Vagina (tissue), 2 donors: ENCODE measurements at regions not wholly inside any gene's neighbourhood (a gene's known extent, or its start where the extent isn't known, plus 50 kb on each side); places are given as distances from the start of the nearest gene placed in this dataset.

Experiments used
- POLR2A ChIP-seq, 2 donors: fragments of 450-650 bp; IDR thresholded peaks; one replicate each; pipeline ENCODE4 v1.6.1; 2017; ENCODE audit warnings: antibody characterized with exemption in 2 of 2, mild to moderate bottlenecking in 2 of 2, moderate library complexity in 2 of 2
- POLR2AphosphoS5 ChIP-seq, 2 donors: sonication (generic); formaldehyde crosslinking; IDR thresholded peaks; one replicate each; pipeline ENCODE4 v1.9.0; 2017; ENCODE audit warnings: antibody characterized with exemption in 2 of 2, mild to moderate bottlenecking in 2 of 2, low read depth in 1 of 2; ENCODE audit not compliant: insufficient read depth in 1 of 2

GRCh38 chr5:112594941-112595340 lies 142.7 kb upstream of the APC start:
- no peak for TF ChIP-seq POLR2A (IDR thresholded peaks at IDR 0.05)
- TF ChIP-seq POLR2AphosphoS5 (IDR thresholded peaks at IDR 0.05; ENCODE audit: insufficient read depth in 1 of 2, low read depth in 1 of 2), result no peak
